Thoracic aorta (tissue), 2 donors: ENCODE measurements at regions not wholly inside any gene's neighbourhood (a gene's known extent, or its start where the extent isn't known, plus 50 kb on each side); places are given as distances from the start of the nearest gene placed in this dataset.

Source experiments
- ATAC-seq: fragments of 150-250 bp; one replicate; pipeline ENCODE4 v1.8.0; 2017; ENCODE audit warnings: low read depth; ENCODE audit not compliant: insufficient number of reproducible peaks, low FRiP score
- DNase-seq: peaks from one replicate; pipeline ENCODE4 v3.0.0-alpha.2; 2020; ENCODE audit warnings: low spot score
- H3K27ac ChIP-seq, 2 donors: fragments of 200-600 bp; sonication (generic); 1 replicate in 1 of 2; 2 replicates in 1 of 2; pipeline ENCODE4 v1.5.1; 2016; ENCODE audit warnings: mild to moderate bottlenecking in 2 of 2, moderate library complexity in 2 of 2
- H3K27me3 ChIP-seq: fragments of 200-600 bp; sonication (generic); replicated peaks from 2 replicates; pipeline ENCODE4 v1.6.0; 2016; ENCODE audit warnings: mild to moderate bottlenecking; ENCODE audit not compliant: insufficient read depth
- H3K36me3 ChIP-seq: fragments of 200-600 bp; sonication (generic); one replicate; pipeline ENCODE4 v1.5.1; 2016
- H3K4me1 ChIP-seq, 2 donors: fragments of 200-600 bp; sonication (generic); 1 replicate in 1 of 2; 2 replicates in 1 of 2; pipeline versions ENCODE4 v1.5.1 to v1.6.0; 2016; ENCODE audit warnings: low read depth in 2 of 2, mild to moderate bottlenecking in 1 of 2; ENCODE audit not compliant: control insufficient read depth in 1 of 2
- H3K4me3 ChIP-seq: fragments of 200-600 bp; sonication (generic); 2 replicates; pipeline ENCODE4 v1.5.1; 2016; ENCODE audit warnings: mild to moderate bottlenecking
- H3K9me3 ChIP-seq: fragments of 200-600 bp; sonication (generic); 2 replicates; pipeline ENCODE4 v1.5.1; 2016
- TF ChIP-seq, protein P1 (sequence below): fragments of 200-600 bp; sonication (generic); IDR thresholded peaks from one replicate; pipeline ENCODE4 v1.5.1; 2019; ENCODE audit warnings: antibody characterized with exemption

DNA sequence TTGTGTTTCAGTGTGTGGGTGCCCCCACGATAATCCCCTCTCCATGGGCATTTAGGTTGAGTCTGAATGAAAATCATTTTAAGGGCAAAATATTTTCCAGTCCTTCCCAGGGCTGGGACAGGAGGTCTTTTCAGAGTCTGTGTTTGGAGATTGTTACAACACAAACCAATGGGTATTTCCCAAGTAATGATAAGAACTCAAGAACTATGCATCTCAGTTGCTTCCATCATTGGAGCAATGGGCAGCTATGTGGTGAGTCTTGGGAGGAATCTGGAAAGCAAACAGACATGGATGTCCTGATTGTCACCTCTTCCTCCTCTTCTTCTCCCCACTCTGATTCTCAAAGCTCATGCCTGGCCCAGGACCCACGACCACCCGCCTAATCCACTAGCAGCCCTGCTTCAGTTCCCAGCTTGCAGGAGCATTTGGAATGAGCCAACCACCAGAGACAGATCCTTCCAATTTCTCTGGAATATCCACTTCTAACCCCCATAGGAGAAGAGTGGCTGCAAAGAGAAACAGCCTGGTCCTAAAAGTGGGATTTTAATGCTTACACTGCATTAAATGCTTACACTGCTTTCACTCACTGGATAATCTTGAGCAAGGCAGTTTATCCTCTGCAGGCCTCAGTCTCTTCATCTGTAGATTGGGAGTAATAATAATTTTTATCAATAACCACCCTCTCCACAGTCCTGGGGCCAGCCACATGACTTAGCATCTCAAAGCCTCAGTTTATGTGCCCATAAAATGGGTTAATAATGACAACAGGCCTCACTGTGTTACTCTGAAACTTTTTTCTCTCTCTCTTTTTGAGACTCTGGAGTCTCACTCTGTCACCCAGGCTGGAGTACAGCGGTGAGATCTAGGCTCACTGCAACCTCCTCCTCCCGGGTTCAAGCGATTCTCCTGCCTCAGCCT, 404.3 kb downstream of the MN1 start:
- H3K4me1 ChIP-seq = no peaks in the 10 kb centered on the region
- TF ChIP-seq, protein P1, sequence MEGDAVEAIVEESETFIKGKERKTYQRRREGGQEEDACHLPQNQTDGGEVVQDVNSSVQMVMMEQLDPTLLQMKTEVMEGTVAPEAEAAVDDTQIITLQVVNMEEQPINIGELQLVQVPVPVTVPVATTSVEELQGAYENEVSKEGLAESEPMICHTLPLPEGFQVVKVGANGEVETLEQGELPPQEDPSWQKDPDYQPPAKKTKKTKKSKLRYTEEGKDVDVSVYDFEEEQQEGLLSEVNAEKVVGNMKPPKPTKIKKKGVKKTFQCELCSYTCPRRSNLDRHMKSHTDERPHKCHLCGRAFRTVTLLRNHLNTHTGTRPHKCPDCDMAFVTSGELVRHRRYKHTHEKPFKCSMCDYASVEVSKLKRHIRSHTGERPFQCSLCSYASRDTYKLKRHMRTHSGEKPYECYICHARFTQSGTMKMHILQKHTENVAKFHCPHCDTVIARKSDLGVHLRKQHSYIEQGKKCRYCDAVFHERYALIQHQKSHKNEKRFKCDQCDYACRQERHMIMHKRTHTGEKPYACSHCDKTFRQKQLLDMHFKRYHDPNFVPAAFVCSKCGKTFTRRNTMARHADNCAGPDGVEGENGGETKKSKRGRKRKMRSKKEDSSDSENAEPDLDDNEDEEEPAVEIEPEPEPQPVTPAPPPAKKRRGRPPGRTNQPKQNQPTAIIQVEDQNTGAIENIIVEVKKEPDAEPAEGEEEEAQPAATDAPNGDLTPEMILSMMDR = no peak
- no peaks in the 10 kb centered on the region for H3K9me3 ChIP-seq
- no peaks in the 10 kb centered on the region for H3K27me3 ChIP-seq
- no peak overlapping the region for H3K4me3 ChIP-seq
- no peak for ATAC-seq
- H3K36me3 ChIP-seq = no peaks in the 10 kb centered on the region
- no peak overlapping the region for H3K27ac ChIP-seq
- no peak for DNase-seq

DNA sequence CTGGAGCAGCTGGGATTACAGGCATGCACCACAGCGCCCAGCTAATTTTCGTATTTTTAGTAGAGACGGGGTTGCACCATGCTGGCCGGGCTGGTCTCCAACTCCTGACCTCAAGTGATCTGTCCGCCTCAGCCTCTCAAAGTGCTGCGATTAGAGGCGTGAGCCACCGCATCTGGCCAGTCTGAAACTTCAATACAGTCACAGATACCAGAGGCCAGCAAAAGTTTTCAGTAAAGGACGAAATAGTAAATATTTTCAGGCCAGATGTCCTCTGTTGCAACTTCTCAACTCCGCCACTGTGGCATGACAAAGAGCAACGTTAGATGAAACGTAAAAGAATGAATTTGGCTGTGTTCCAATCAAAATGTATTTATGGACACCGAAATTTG, 403.6 kb downstream of the MN1 start:
- Histone ChIP-seq H3K9me3 (no peaks in the 10 kb centered on the region), H3K27ac (no peak overlapping the region), H3K27me3 (no peaks in the 10 kb centered on the region), H3K36me3 (no peaks in the 10 kb centered on the region), H3K4me1 (no peaks in the 10 kb centered on the region), H3K4me3 (no peak overlapping the region)
- DNase-seq = no peak
- no peak for ATAC-seq
- TF ChIP-seq, protein P1 = no peak

DNA sequence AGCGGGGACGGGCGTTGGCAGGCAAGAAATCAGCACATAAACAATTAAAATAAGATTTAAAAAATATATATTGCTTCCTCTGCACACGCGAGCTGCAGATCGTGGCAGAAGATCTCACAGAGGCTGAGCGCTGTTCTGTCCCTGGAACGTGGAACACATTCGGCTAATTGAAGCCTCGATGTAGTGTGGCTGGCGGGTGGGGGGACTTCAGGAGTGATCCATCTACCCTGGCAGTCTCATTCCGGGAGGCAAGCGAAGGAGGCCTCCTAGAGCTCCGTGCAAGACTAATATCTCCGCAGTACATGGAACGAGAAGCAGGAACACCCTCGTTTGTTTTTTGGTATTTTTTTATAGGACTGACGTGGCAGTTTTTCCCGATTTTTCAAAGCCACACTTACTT, 402.4 kb downstream of the MN1 start:
- TF ChIP-seq, protein P1 = no peak
- Histone ChIP-seq H3K27ac (no peak overlapping the region), H3K9me3 (no peaks in the 10 kb centered on the region), H3K4me1 (no peaks in the 10 kb centered on the region), H3K27me3 (no peaks in the 10 kb centered on the region), H3K36me3 (no peaks in the 10 kb centered on the region), H3K4me3 (no peak overlapping the region)
- ATAC-seq = no peak
- DNase-seq = no peak

DNA sequence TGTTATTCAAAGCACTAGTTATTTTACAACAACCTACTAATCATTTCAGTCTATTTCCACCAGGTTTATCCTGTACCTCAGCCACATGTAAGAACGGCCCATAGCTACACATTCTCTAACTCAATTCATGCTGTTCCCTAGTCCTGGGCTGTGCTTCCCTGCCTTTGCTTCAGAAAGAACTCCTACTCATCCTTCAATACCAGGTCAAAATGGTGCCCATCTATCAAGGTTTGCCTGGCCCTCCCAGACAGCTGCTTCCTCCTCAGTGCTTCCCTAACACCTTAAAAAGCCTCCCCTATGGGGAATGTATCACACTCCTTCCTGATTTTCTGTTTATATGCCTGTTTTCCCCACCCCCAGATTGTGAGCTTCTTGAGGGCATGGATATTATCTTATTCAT, 400.7 kb downstream of the MN1 start:
- Histone ChIP-seq H3K27ac (no peak overlapping the region), H3K4me1 (no peaks in the 10 kb centered on the region), H3K27me3 (no peaks in the 10 kb centered on the region), H3K36me3 (no peaks in the 10 kb centered on the region), H3K4me3 (no peak overlapping the region), H3K9me3 (no peaks in the 10 kb centered on the region)
- no peak for ATAC-seq
- no peak for DNase-seq
- TF ChIP-seq, protein P1 = no peak

DNA sequence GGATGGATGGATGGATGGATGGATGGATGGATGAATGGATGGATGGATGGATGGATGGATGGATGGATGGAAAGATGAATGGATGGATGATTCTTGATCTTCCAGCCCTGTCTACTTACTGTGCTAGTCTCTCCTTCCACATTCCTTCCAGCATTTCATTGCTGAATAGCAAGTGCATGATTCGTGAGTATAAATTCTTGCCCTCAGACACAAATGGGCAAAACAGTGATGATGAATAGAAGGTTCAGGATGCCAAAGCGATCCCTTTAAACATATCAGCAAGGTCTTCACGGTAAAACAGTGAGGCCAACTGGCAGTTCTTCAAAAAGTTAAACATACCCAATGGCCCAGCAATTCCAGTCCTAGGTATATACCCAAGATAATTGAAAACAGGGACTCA, 400.2 kb downstream of the MN1 start:
- ATAC-seq (no peak), DNase-seq (no peak)
- Histone ChIP-seq H3K27me3 (no peaks in the 10 kb centered on the region), H3K4me1 (peaks cover 0 to 4% of the 10 kb centered on the region in 2 donors), H3K9me3 (no peaks in the 10 kb centered on the region), H3K4me3 (no peak overlapping the region), H3K36me3 (no peaks in the 10 kb centered on the region), H3K27ac (no peak overlapping the region)
- TF ChIP-seq, protein P1 = no peak
